HFFc6 (cell line): ENCODE measurements at regions not wholly inside any gene's neighbourhood (a gene's known extent, or its start where the extent isn't known, plus 50 kb on each side); places are given as distances from the start of the nearest gene placed in this dataset.

Source experiments
- DNase-seq: peaks from one replicate; pipeline ENCODE4 v3.0.0-alpha.2; 2018
- H3K27ac Mint-ChIP-seq: 2 replicates; pipeline ENCODE4 v1.8.0; 2020; ENCODE audit warnings: mild to moderate bottlenecking, mixed read lengths
- H3K27me3 Mint-ChIP-seq: 2 replicates; pipeline ENCODE4 v1.8.0; 2021; ENCODE audit warnings: mild to moderate bottlenecking, moderate library complexity, mixed read lengths; ENCODE audit not compliant: insufficient read depth
- H3K36me3 Mint-ChIP-seq: 2 replicates; pipeline ENCODE4 v1.8.0; 2021; ENCODE audit warnings: low read depth, mixed read lengths
- H3K4me1 Mint-ChIP-seq: 2 replicates; pipeline ENCODE4 v1.8.0; 2020; ENCODE audit warnings: low read depth, mixed read lengths
- H3K4me3 Mint-ChIP-seq: 2 replicates; pipeline ENCODE4 v1.8.0; 2020; ENCODE audit warnings: mild to moderate bottlenecking, moderate library complexity, mixed read lengths
- H3K9me3 Mint-ChIP-seq: 2 replicates; pipeline ENCODE4 v1.8.0; 2020; ENCODE audit warnings: mild to moderate bottlenecking, mixed read lengths
- CTCF ChIP-seq: fragments of 200-600 bp; sonication (generic); IDR thresholded peaks from 2 replicates; pipeline ENCODE4 v1.5.0; 2021; ENCODE audit warnings: antibody characterized with exemption, mild to moderate bottlenecking

DNA sequence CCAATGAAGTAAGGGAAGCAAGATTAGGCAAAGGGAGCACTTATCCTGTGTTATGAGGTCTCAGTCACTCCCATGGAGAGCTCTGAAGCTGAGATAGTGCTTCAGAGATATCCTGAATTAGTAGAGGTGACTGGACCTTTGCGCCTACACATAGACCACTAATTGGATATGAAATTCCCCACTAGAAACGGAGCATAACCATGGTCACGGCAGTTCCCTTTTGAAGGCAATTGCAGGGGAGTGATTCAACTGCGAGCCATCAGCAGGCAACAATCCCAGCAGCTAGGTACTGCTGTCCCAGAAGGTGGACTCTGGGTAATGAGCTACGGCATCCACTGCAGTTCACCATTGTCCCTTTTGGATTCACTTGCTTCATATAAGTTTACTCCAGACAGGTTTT, 267.7 kb upstream of the RASA1 start:
- Mint-ChIP-seq H3K27me3 (peaks cover 6% of the 10 kb centered on the region), H3K27ac (no peak overlapping the region), H3K36me3 (no peaks in the 10 kb centered on the region), H3K4me3 (no peak overlapping the region), H3K9me3 (no peaks in the 10 kb centered on the region; the same call in 1 of the 2 replicates), H3K4me1 (no peaks in the 10 kb centered on the region)
- DNase-seq, result no peak
- no peak for TF ChIP-seq CTCF

GRCh38 chr5:87002485-87002884, 265.2 kb upstream of the RASA1 start:
- no peak for TF ChIP-seq CTCF
- Mint-ChIP-seq H3K4me1 (no peaks in the 10 kb centered on the region), H3K4me3 (no peak overlapping the region), H3K9me3 (no peaks in the 10 kb centered on the region; the same call in 1 of the 2 replicates), H3K27ac (no peak overlapping the region), H3K36me3 (no peaks in the 10 kb centered on the region), H3K27me3 (peaks cover 6% of the 10 kb centered on the region)
- DNase-seq, result no peak

GRCh38 chr5:87004101-87004500, 263.6 kb upstream of the RASA1 start:
- H3K27ac Mint-ChIP-seq, result no peak overlapping the region
- DNase-seq, result no peak
- peaks cover 5% of the 10 kb centered on the region for H3K4me1 Mint-ChIP-seq
- H3K36me3 Mint-ChIP-seq, result no peaks in the 10 kb centered on the region
- no peak for TF ChIP-seq CTCF
- no peaks in the 10 kb centered on the region; the same call in 1 of the 2 replicates for H3K9me3 Mint-ChIP-seq
- peaks cover 6% of the 10 kb centered on the region for H3K27me3 Mint-ChIP-seq
- no peak overlapping the region for H3K4me3 Mint-ChIP-seq

GRCh38 chr5:87007737-87008136, 259.9 kb upstream of the RASA1 start:
- H3K9me3 Mint-ChIP-seq, result no peaks in the 10 kb centered on the region; the same call in 1 of the 2 replicates
- no peak overlapping the region for H3K4me3 Mint-ChIP-seq
- DNase-seq, result no peak
- H3K4me1 Mint-ChIP-seq, result peaks cover 11% of the 10 kb centered on the region
- peaks cover 6% of the 10 kb centered on the region for H3K27me3 Mint-ChIP-seq
- TF ChIP-seq CTCF, result no peak
- no peak overlapping the region for H3K27ac Mint-ChIP-seq
- H3K36me3 Mint-ChIP-seq, result no peaks in the 10 kb centered on the region

GRCh38 chr5:87008751-87009560, 258.7 kb upstream of the RASA1 start:
- peaks cover 11% of the 10 kb centered on the region for H3K4me1 Mint-ChIP-seq
- no peaks in the 10 kb centered on the region for H3K9me3 Mint-ChIP-seq

More at GRCh38 chr5:87008751-87009560, 258.7 kb upstream of the RASA1 start:
- Mint-ChIP-seq H3K36me3 (no peaks in the 10 kb centered on the region), H3K27ac (no peak overlapping the region), H3K4me3 (peak overlapping the region; percentile 9; the same call in 1 of the 2 replicates), H3K27me3 (peaks cover 4% of the 10 kb centered on the region; the same call in 1 of the 2 replicates)
- DNase-seq, result no peak
- TF ChIP-seq CTCF, result no peak
